Anterior cingulate cortex (tissue), 58 donors: ENCODE measurements at regions not wholly inside any gene's neighbourhood (a gene's known extent, or its start where the extent isn't known, plus 50 kb on each side); places are given as distances from the start of the nearest gene placed in this dataset.

Experiments
- DNase-seq, 58 donors: peaks; one replicate each; lab custom pipeline; 2025; lab: John Stamatoyannopoulos, UW

- DNase-seq: no peak
These were observed 268.9 kb downstream of the NDUFA10 start for GRCh38 chr2:239756031-239756789.

GRCh38 chr2:239753401-239753837 is 271.7 kb downstream of the NDUFA10 start:
- DNase-seq: no peak

GRCh38 chr2:239752951-239753350 is 272.2 kb downstream of the NDUFA10 start:
- no peak for DNase-seq

- DNase-seq: peak in 1 of 58 donors; percentile 21
These were observed 273.3 kb downstream of the NDUFA10 start for GRCh38 chr2:239751679-239752355.

GRCh38 chr2:239750929-239751678 is 274.0 kb downstream of the NDUFA10 start:
- no peak for DNase-seq

GRCh38 chr2:239750045-239750835 is 274.9 kb downstream of the NDUFA10 start:
- DNase-seq: no peak

- DNase-seq: no peak
These were observed 275.8 kb downstream of the NDUFA10 start for GRCh38 chr2:239749272-239749873.

GRCh38 chr2:239748811-239749210 is 276.3 kb downstream of the NDUFA10 start:
- DNase-seq: no peak

- DNase-seq: no peak
These were observed 277.4 kb downstream of the NDUFA10 start for GRCh38 chr2:239747771-239748170.

- DNase-seq: no peak
These were observed 277.9 kb downstream of the NDUFA10 start for GRCh38 chr2:239747274-239747673.

GRCh38 chr2:239746559-239747246 is 278.4 kb downstream of the NDUFA10 start:
- DNase-seq: peak in 4 of 58 donors; percentile 14 to 29 (median 22)

- DNase-seq: no peak
These were observed 279.5 kb downstream of the NDUFA10 start for GRCh38 chr2:239745386-239746227.

GRCh38 chr2:239744706-239745340 is 280.3 kb downstream of the NDUFA10 start:
- no peak for DNase-seq

- DNase-seq: no peak
These were observed 281.9 kb downstream of the NDUFA10 start for GRCh38 chr2:239743206-239743605.

GRCh38 chr2:239742377-239742776 is 282.8 kb downstream of the NDUFA10 start:
- DNase-seq: no peak

- no peak for DNase-seq
These were observed 285.9 kb downstream of the NDUFA10 start for GRCh38 chr2:239739206-239739605.

GRCh38 chr2:239738159-239738558 is 287.0 kb downstream of the NDUFA10 start:
- no peak for DNase-seq

GRCh38 chr2:239737144-239737463 is 288.0 kb downstream of the NDUFA10 start:
- no peak for DNase-seq
